GM12878 (cell line): ENCODE measurements at regions not wholly inside any gene's neighbourhood (a gene's known extent, or its start where the extent isn't known, plus 50 kb on each side); places are given as distances from the start of the nearest gene placed in this dataset.

Experiments used
- ATAC-seq: fragments of 200-7000 bp; cut with Tn5 transposase; 3 replicates; pipeline ENCODE4 v1.9.1; 2020; ENCODE audit warnings: mild to moderate bottlenecking, moderate library complexity
- BruUV-seq: library from RNA; stranded (reverse); fragments of 400-500 nt; replicated peaks from 2 replicates; lab custom pipeline; 2021; lab: Mats Ljungman, UMichigan
- CTCF ChIA-PET: fragments of 300-600 bp; sonication (Branson Sonifier 250); formaldehyde crosslinking; extraction: SDS; loops from one replicate; lab custom pipeline; 2021; ENCODE audit warnings: inconsistent platforms; lab: Yijun Ruan, JAX
- POLR2A ChIA-PET: fragments of 350-600 bp; formaldehyde crosslinking; extraction: SDS; loops from one replicate; lab custom pipeline; 2021; ENCODE audit warnings: inconsistent platforms; lab: Charles Lee
- RAD21 ChIA-PET: fragments of 300-600 bp; sonication (Branson Sonifier 250); formaldehyde crosslinking; loops from one replicate; lab custom pipeline; 2023; ENCODE audit warnings: antibody characterized with exemption; ENCODE audit not compliant: unreplicated experiment; lab: Charles Lee
- SMC1A ChIA-PET: fragments of 300-600 bp; sonication (Branson Sonifier 250); formaldehyde crosslinking; loops from one replicate; lab custom pipeline; 2023; ENCODE audit not compliant: unreplicated experiment, uncharacterized antibody; lab: Charles Lee
- DNase-seq: peaks from one replicate; pipeline ENCODE4 v3.0.0-alpha.2; 2011; ENCODE audit warnings: low read depth, low spot score
- FAIRE-seq: peaks from 3 replicates; lab custom pipeline; 2011; peaks lifted over from hg19 to GRCh38; lab: Jason Lieb, UNC
- H2AFZ ChIP-seq: 2 replicates; pipeline ENCODE4 v1.6.0; 2011; ENCODE audit warnings: low read depth, low read length, control low read depth; ENCODE audit not compliant: control insufficient read depth
- H3K27ac ChIP-seq: 2 replicates; pipeline ENCODE4 v1.5.1; 2011; ENCODE audit warnings: control low read depth; ENCODE audit not compliant: control insufficient read depth, insufficient read depth
- H3K27me3 ChIP-seq, 2 experiments: replicated peaks in 1 of 2; 2 replicates each; pipeline versions ENCODE4 v1.6.0 to v1.6.1; 2011; ENCODE audit warnings: low read length in 1 of 2; ENCODE audit not compliant: control insufficient read depth in 2 of 2, insufficient read depth in 2 of 2
- H3K36me3 ChIP-seq, 2 experiments: 2 replicates each; pipeline ENCODE4 v1.5.1; 2011; ENCODE audit warnings: low read length in 1 of 2; ENCODE audit not compliant: control insufficient read depth in 2 of 2, insufficient read depth in 2 of 2
- H3K4me1 ChIP-seq: 2 replicates; pipeline ENCODE4 v1.6.1; 2011; ENCODE audit warnings: mild to moderate bottlenecking, low read length, moderate library complexity, mixed read lengths; ENCODE audit not compliant: control insufficient read depth, insufficient read depth
- H3K4me2 ChIP-seq: 2 replicates; pipeline ENCODE4 v1.6.0; 2011; ENCODE audit warnings: control low read depth; ENCODE audit not compliant: control insufficient read depth, insufficient read depth
- H3K4me3 ChIP-seq: fragments of 200-600 bp; sonication (generic); 2 replicates; pipeline ENCODE4 v1.5.1; 2016
- H3K79me2 ChIP-seq: 2 replicates; pipeline ENCODE4 v1.6.0; 2011; ENCODE audit warnings: low read length; ENCODE audit not compliant: control insufficient read depth, insufficient read depth
- H3K9ac ChIP-seq: 2 replicates; pipeline ENCODE4 v1.8.0; 2011; ENCODE audit warnings: low read length, control low read depth, mixed read lengths; ENCODE audit not compliant: control insufficient read depth, insufficient read depth
- H3K9me3 ChIP-seq: replicated peaks from 3 replicates; pipeline ENCODE4 v1.5.1; 2011; ENCODE audit warnings: mild to moderate bottlenecking, low read length; ENCODE audit not compliant: control insufficient read depth, insufficient read depth
- H4K20me1 ChIP-seq: 2 replicates; pipeline ENCODE4 v1.6.0; 2011; ENCODE audit not compliant: control insufficient read depth, insufficient read depth
- BRCA1 ChIP-seq: IDR thresholded peaks from 2 replicates; pipeline ENCODE4 v1.6.1; 2011; ENCODE audit warnings: low read depth, low read length, improper control_type of control experiment
- CBX3 ChIP-seq: fragments of 200-600 bp; sonication (generic); IDR thresholded peaks from 2 replicates; pipeline ENCODE4 v1.6.1; 2016; ENCODE audit warnings: low read depth, borderline replicate concordance
- FOXM1 ChIP-seq: IDR thresholded peaks from 2 replicates; pipeline ENCODE4 v1.6.1; 2012; ENCODE audit warnings: low read depth, mild to moderate bottlenecking, inconsistent platforms, low read length, moderate library complexity
- WGBS: methylation state at CpG from one replicate; pipeline ENCODE4 v1.1.6; 2016; ENCODE audit warnings: low lambda C conversion rate; ENCODE audit not compliant: insufficient replicate concordance, insufficient coverage; ENCODE audit errors: missing lambda C conversion rate; 5-methylcytosine and 5-hydroxymethylcytosine counted together
- in situ Hi-C: fragments of 300-500 bp; cut with MboI; formaldehyde crosslinking; loops from 9 replicates; pipeline ENCODE4 v1.14.3; 2018; ENCODE audit warnings: mixed read lengths
- intact Hi-C: fragments of 100-400 bp; cut with micrococcal nuclease; formaldehyde crosslinking; loops from one replicate; pipeline ENCODE4 v1.14.2; 2022; ENCODE audit not compliant: unreplicated experiment
- TF ChIP-seq, protein P1 (sequence below): fragments of 450-650 bp; IDR thresholded peaks from 2 replicates; pipeline ENCODE4 v1.6.1; 2016; ENCODE audit warnings: mild to moderate bottlenecking, moderate library complexity, borderline replicate concordance
- TF ChIP-seq, protein P2 (sequence below): fragments of 450-650 bp; formaldehyde crosslinking; IDR thresholded peaks from 2 replicates; pipeline ENCODE4 v1.4.0; 2022; ENCODE audit warnings: mild to moderate bottlenecking, moderate library complexity
- TF ChIP-seq, protein P3 (sequence below): fragments of 450-650 bp; IDR thresholded peaks from 2 replicates; pipeline ENCODE4 v1.6.1; 2018; ENCODE audit warnings: borderline replicate concordance, mild to moderate bottlenecking; ENCODE audit not compliant: partially characterized antibody

DNA sequence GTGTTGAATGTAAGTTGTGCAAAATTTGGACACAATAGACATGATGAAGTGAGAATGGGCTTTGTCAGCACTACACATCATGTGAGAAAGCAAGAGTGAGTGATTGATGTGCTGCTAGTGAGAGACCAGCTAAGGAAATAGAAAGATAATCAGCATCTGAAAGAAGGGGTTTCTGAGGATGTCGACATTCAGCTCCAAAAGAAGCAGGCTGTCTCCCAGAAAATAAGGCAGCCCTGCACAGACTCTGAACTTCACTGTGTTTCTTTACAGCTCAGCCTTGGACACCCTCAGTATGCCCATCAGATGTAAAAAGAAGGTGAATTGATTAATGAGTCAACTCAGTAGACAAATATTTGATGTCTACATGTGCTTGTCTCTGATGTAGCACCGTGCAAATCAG, 80.8 kb upstream of the ADCY2 start:
- Histone ChIP-seq H3K27me3 (no peaks in the 10 kb centered on the region), H3K4me1 (no peaks in the 10 kb centered on the region), H3K79me2 (no peaks in the 10 kb centered on the region), H3K9me3 (no peaks in the 10 kb centered on the region), H2AFZ (no peak overlapping the region), H3K9ac (no peak overlapping the region)
- no TSS peak for BruUV-seq
- DNase-seq: no peak
- ChIA-PET SMC1A (no interaction called here), RAD21 (no interaction called here)
- intact Hi-C loops: no loop called here
- WGBS: 0% methylated on average over 2 of the region's 2 CpGs
- TF ChIP-seq BRCA1: no peak
- no peak for TF ChIP-seq CBX3
- TF ChIP-seq FOXM1: no peak
- TF ChIP-seq, protein P1, sequence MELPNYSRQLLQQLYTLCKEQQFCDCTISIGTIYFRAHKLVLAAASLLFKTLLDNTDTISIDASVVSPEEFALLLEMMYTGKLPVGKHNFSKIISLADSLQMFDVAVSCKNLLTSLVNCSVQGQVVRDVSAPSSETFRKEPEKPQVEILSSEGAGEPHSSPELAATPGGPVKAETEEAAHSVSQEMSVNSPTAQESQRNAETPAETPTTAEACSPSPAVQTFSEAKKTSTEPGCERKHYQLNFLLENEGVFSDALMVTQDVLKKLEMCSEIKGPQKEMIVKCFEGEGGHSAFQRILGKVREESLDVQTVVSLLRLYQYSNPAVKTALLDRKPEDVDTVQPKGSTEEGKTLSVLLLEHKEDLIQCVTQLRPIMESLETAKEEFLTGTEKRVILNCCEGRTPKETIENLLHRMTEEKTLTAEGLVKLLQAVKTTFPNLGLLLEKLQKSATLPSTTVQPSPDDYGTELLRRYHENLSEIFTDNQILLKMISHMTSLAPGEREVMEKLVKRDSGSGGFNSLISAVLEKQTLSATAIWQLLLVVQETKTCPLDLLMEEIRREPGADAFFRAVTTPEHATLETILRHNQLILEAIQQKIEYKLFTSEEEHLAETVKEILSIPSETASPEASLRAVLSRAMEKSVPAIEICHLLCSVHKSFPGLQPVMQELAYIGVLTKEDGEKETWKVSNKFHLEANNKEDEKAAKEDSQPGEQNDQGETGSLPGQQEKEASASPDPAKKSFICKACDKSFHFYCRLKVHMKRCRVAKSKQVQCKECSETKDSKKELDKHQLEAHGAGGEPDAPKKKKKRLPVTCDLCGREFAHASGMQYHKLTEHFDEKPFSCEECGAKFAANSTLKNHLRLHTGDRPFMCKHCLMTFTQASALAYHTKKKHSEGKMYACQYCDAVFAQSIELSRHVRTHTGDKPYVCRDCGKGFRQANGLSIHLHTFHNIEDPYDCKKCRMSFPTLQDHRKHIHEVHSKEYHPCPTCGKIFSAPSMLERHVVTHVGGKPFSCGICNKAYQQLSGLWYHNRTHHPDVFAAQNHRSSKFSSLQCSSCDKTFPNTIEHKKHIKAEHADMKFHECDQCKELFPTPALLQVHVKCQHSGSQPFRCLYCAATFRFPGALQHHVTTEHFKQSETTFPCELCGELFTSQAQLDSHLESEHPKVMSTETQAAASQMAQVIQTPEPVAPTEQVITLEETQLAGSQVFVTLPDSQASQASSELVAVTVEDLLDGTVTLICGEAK: no peak
- TF ChIP-seq, protein P2, sequence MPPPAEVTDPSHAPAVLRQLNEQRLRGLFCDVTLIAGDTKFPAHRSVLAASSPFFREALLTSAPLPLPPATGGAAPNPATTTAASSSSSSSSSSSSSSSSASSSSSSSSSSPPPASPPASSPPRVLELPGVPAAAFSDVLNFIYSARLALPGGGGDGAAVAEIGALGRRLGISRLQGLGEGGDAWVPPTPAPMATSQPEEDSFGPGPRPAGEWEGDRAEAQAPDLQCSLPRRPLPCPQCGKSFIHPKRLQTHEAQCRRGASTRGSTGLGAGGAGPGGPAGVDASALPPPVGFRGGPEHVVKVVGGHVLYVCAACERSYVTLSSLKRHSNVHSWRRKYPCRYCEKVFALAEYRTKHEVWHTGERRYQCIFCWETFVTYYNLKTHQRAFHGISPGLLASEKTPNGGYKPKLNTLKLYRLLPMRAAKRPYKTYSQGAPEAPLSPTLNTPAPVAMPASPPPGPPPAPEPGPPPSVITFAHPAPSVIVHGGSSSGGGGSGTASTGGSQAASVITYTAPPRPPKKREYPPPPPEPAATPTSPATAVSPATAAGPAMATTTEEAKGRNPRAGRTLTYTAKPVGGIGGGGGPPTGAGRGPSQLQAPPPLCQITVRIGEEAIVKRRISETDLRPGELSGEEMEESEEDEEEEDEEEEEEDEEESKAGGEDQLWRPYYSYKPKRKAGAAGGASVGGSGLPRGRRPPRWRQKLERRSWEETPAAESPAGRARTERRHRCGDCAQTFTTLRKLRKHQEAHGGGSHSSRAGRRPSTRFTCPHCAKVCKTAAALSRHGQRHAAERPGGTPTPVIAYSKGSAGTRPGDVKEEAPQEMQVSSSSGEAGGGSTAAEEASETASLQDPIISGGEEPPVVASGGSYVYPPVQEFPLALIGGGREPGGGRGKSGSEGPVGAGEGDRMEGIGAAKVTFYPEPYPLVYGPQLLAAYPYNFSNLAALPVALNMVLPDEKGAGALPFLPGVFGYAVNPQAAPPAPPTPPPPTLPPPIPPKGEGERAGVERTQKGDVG (CRISPR knock-in tag): no peak
- TF ChIP-seq, protein P3, sequence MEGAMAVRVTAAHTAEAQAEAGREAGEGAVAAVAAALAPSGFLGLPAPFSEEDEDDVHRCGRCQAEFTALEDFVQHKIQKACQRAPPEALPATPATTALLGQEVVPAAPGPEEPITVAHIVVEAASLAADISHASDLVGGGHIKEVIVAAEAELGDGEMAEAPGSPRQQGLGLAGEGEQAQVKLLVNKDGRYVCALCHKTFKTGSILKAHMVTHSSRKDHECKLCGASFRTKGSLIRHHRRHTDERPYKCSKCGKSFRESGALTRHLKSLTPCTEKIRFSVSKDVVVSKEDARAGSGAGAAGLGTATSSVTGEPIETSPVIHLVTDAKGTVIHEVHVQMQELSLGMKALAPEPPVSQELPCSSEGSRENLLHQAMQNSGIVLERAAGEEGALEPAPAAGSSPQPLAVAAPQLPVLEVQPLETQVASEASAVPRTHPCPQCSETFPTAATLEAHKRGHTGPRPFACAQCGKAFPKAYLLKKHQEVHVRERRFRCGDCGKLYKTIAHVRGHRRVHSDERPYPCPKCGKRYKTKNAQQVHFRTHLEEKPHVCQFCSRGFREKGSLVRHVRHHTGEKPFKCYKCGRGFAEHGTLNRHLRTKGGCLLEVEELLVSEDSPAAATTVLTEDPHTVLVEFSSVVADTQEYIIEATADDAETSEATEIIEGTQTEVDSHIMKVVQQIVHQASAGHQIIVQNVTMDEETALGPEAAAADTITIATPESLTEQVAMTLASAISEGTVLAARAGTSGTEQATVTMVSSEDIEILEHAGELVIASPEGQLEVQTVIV: no peak
- TF ChIP-seq, all 136 proteins: peak for 0
- in situ Hi-C loops: no loop called here
- H4K20me1 ChIP-seq: no peaks in the 10 kb centered on the region
- no peak overlapping the region for H3K4me2 ChIP-seq
- POLR2A ChIA-PET: no interaction called here
- CTCF ChIA-PET: no interaction called here
- no peaks in the 10 kb centered on the region for H3K36me3 ChIP-seq
- H3K4me3 ChIP-seq: no peak overlapping the region
- ATAC-seq (no peak), FAIRE-seq (no peak)
- H3K27ac ChIP-seq: no peak overlapping the region
